ENCODE measurements at regions not wholly inside any gene's neighbourhood (a gene's known extent, or its start where the extent isn't known, plus 50 kb on each side); places are given as distances from the start of the nearest gene placed in this dataset.

DNA sequence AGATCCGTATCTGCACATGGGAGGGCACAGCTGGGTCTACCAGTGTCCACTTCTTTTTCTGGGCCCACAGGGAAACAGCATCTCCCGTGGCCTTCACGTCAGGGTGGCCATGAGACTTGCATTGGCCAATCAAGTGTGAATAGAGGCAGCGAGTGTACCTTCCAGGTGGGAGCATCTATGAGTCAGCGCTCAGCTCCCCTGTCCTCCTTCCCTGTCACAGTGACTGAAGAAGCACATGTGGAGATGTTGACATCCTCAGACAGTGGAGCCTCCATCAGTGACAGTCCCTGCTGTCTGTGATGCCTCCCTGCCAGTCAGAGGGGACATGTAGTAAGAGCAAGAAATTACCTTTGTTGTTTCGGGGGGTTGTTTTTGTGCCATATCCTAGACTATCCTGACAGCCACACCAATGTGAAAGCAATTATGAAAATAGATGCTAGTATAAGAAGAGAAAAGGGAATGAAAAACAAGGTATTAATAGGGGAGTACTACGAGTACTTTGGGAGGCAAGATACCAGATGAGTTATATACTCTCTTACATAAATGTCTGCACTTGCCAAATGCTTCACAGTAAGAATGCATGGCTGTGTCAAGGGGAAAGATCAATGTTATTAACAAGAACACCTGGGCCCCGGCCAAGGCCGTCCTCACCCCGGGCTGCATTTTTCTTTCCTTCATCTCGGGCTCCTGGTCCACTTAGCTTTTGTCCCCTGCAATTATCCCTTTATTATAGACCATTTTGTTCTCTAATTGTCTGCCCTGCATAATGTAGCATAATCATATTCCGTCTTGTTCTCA is 86.0 kb downstream of the MATN1 start:
- DNase-seq: no peak

DNA sequence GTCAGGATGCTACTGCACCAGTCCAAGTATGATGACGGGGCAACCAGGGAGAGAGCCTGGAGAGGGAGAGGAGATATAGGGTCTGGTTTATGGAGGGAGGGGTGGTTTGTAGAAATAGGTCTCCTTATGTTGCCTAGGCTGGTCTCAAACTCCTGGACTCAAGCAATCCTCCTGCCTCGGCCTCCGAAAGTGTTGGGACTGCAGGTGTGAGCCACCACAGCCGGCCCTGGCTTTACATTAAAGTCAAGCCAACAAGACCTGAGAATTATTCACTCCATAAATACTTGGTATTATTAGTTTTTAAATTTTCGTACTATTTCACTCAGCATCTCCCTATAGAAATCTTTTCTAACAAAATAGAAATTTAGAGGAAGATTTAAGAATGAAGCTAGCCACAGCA is 86.8 kb downstream of the MATN1 start:
- no peak for DNase-seq

DNA sequence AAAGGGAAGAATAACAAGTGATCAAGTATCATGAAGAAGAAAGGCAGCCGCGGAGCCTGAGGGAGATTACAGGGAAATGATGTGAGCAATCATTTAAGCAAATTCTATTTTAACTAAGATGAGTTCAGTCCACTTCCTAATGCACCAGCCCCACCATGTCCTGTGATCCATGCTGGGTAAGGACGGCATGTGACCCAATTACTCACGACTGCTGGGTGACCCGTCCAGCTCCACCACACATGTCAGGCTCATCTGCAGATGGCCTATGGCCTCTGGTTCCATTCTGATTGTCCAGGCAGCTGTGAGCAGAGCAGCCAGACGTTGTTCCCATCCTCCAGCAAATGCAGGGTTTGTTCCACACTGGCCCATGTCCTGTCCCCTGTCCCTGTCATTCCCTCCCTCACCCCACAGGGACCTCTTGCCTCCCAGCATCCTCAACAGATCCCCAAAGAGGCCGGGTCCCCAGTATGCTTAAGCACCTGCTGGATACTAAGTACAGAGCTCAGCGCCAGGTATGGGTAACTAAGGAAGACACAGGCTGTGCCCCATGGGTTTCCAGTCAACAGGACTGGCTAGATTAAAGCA is 87.9 kb downstream of the MATN1 start:
- DNase-seq: no peak

- no peak for DNase-seq
Measured at GRCh38 chr1:30634507-30634906, 88.9 kb downstream of the MATN1 start.

- DNase-seq: no peak
Measured at GRCh38 chr1:30633294-30633693, 90.1 kb downstream of the MATN1 start.

DNA sequence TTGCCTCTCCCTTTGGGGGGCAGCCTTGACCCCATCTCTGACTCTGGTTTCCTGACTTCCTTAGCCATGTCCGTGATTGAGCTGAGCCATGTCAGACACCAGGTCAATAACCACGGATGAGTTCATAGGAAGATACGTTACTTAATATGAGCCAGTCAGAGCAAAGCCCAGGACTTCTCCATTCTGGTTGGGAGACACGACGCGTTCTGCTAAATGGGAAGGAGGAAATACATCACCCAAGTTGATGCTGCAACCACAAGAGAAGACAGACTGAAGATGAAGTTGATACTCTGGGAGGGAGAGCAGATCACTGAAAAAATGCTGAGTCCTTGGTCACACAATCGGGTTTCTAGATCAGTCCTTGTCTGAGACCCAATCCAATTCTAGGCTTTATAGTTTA is 90.9 kb downstream of the MATN1 start:
- DNase-seq: no peak

GRCh38 chr1:30631700-30632099 is 91.7 kb downstream of the MATN1 start:
- no peak for DNase-seq

- no peak for DNase-seq
Measured at GRCh38 chr1:30629501-30629900, 93.9 kb downstream of the MATN1 start.

GRCh38 chr1:30627994-30628393 is 95.4 kb downstream of the MATN1 start:
- DNase-seq: no peak

- no peak for DNase-seq
Measured at GRCh38 chr1:30627206-30627605, 96.2 kb downstream of the MATN1 start.

DNA sequence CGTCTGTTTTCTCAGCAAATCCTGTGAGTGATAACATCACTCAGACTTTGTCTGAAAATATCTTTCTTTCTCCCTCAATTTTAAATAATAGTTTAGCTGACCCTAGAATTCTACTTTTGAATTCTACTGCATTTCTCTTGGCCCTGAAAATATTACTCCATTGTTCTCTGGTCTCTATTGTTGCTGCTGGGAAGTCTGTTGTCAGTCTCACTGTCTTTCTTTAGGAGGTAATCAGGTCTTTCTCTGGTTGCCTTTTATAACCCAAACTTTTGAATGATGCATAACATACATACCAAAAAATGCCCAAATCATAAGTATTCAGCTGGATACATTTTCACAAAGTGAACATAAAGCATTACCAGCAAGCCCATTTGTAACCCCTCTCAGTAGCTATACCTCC is 100.0 kb downstream of the MATN1 start:
- no peak for DNase-seq

- no peak for DNase-seq
Measured at GRCh38 chr1:30619619-30620018, 103.8 kb downstream of the MATN1 start.

- DNase-seq: no peak
Measured at GRCh38 chr1:30618335-30618747, 105.0 kb downstream of the MATN1 start.

DNA sequence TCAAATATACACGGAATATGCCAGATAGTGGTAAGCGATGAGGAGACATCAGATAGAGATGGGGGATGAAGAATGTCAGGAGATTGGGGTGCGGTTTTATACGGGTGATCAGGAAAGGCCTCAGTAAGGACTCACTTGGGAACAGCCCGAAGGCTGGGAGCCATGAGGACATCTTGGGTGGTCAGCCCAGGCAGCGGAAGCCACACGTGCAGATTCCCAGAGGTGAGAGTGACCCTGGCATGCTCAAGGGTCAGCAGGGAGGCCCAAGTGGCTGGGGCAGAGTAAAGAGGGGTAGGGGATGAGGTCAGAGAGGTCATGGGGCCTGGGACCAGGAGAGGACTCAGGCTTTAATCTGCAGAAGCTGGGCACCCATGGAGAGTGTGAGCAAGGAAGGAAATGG is 106.6 kb downstream of the MATN1 start:
- no peak for DNase-seq

DNA sequence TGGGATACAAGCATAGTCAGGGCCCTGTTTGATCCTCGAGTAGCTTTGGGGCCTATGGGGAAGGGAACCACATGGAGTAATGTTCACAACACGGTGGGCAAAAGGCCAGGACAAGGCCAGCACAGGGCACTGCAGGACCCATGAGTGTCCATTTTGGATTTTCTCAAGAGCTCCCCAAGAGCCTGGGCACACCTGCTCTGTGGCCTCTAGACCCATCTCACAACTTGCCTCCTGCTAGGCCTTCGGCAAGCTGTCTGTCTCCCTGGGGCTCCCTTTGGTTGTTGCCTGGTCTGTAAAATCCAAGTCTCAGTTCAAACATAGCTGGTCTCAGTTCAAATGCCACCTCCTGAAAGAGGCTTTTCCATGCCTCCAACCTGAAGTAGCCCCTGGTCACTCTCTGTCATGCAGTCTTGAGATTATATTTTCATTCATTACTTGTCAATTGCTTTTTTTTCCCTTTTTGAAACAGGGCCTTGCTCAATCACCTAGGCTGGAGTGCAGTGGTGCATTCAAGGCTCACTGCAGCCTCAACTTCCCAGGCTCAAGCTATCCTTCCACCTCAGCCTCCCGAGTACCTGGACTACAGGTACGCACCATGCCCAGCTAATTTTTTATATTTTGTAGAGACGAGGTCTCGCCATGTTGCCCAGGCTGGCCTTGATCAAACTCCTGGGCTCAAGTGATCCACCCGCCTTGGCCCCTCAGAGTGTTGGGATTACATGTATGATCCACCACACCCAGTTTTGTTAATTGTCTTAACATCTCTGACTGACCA is 107.4 kb downstream of the MATN1 start:
- DNase-seq: no peak

DNA sequence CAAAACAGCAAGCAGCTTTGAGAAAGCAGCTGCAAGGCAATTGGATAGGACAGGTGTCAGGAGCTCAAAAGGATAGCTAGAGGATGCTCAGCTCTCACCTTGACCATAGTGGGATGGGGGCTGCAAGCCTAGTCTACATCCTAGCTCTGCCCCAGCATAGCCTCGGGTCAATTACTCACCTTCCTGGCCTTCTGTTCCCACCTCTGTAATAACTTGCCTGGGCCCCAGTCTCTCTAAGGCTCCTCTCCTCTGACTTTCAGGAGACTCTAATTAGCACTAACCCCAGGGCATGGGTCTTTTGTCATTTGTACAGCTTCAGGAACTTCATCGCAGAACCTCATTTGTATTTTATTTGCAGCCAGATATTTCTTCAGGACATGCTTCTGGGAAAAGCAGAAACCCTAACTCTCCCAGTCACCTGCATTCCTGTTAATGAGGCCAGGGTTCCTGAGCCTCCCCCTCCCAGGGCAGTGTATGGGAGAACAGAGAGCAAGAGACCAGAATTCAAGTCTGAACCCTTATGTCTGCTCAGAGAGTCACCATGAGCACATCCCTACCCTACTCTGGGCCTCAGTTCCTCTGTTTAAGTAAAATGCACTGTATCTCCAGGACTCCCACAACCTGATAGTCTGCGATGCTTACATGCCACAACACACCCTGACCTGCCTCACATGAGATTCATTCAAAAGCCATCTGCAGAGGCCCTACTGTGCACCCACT is 108.1 kb downstream of the MATN1 start:
- no peak for DNase-seq

DNA sequence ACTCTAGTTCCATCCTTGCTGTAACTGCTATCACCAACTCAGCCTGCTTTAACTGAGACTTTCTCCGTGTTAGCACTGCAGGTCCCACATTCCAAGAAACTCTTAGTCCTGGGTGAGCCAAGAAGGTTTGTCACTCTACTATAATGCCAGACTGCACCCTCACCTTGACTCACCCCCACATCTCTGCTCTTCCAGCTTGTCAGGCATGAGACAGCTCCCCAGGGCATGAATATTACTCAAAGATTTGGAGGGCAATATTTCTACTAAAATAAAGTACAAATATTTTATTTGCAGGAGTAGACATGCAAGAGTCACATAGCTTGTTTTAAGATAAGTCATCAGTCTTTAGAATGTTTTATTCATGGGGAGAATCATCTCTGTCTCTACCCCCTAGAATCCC is 110.2 kb downstream of the MATN1 start:
- DNase-seq: no peak

- no peak for DNase-seq
Measured at GRCh38 chr1:30612536-30613065, 110.8 kb downstream of the MATN1 start.

- DNase-seq: no peak
Measured at GRCh38 chr1:30611741-30612309, 111.6 kb downstream of the MATN1 start.

DNA sequence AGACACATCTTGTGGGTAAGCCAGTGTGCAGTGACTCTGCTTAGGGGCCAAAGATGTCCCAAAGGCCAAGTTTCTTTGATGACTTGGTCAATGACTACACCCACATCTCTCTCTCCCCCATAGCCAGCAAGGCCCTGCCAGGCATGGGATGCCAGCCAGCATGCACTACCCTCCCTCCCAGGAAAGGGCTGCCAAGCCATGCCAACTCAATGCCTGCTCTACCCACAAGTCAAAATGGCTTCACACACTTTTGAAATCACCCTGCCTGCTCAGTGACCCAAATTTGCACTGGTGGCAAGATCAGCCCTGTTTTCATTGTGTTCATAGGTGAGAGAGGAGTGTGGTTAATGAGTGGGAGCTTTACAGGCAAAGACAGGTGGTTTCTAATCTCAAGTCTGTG is 112.5 kb downstream of the MATN1 start:
- no peak for DNase-seq

DNA sequence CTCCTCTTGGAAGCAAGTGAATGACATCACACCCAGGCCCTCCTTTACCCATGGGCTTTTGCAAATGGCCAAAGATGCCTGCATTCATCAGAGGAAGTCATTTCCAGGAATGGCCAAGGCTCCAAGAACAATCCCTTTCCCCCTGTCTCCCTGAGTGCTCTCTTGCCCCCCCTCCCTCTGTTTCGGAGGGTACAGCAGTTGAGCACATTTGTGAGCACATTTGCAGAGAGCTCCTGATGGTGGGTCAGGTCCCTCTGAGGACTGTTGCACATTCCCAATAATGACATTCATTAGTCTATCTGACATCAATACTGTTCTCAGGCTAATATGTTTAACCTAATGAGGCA is 113.4 kb downstream of the MATN1 start:
- no peak for DNase-seq

GRCh38 chr1:30609336-30609998 is 113.9 kb downstream of the MATN1 start:
- DNase-seq: no peak

All from CD4-positive, alpha-beta T cell treated with Interleukin-12 subunit alpha and Interleukin-12 subunit beta, for 1 hour (primary cell).